ENCODE measurements at regions not wholly inside any gene's neighbourhood (a gene's known extent, or its start where the extent isn't known, plus 50 kb on each side); places are given as distances from the start of the nearest gene placed in this dataset.

- no peak for DNase-seq
Measured at GRCh38 chr6:47116086-47116485, 74.0 kb upstream of the ADGRF1 start.

GRCh38 chr6:47114460-47114859 lies 72.3 kb upstream of the ADGRF1 start:
- no peak for DNase-seq

GRCh38 chr6:47112317-47112716 lies 70.2 kb upstream of the ADGRF1 start:
- DNase-seq = no peak

GRCh38 chr6:47111685-47112084 lies 69.6 kb upstream of the ADGRF1 start:
- no peak for DNase-seq

- DNase-seq = no peak
Measured at GRCh38 chr6:47109281-47109680, 67.1 kb upstream of the ADGRF1 start.

- DNase-seq = no peak
Measured at GRCh38 chr6:47106721-47107197, 64.6 kb upstream of the ADGRF1 start.

GRCh38 chr6:47106216-47106615 lies 64.1 kb upstream of the ADGRF1 start:
- no peak for DNase-seq

GRCh38 chr6:47105469-47106178 lies 63.5 kb upstream of the ADGRF1 start:
- no peak for DNase-seq

- no peak for DNase-seq
Measured at GRCh38 chr6:47103931-47104330, 61.8 kb upstream of the ADGRF1 start.

GRCh38 chr6:47102331-47102730 lies 60.2 kb upstream of the ADGRF1 start:
- DNase-seq = no peak

GRCh38 chr6:47098570-47098993 lies 56.5 kb upstream of the ADGRF1 start:
- no peak for DNase-seq

GRCh38 chr6:47097092-47097945 lies 55.2 kb upstream of the ADGRF1 start:
- peak in 1 of 5 experiments; percentile 44 for DNase-seq

GRCh38 chr6:47096211-47096895 lies 54.2 kb upstream of the ADGRF1 start:
- DNase-seq = no peak

GRCh38 chr6:47094241-47094925 lies 52.3 kb upstream of the ADGRF1 start:
- DNase-seq = no peak

- DNase-seq = no peak
Measured at GRCh38 chr6:47093169-47093568, 51.0 kb upstream of the ADGRF1 start.

GRCh38 chr6:47091886-47092668 lies 49.9 kb upstream of the ADGRF1 start:
- DNase-seq = no peak
